Forelimb muscle (tissue), 1 donor: ENCODE measurements at regions not wholly inside any gene's neighbourhood (a gene's known extent, or its start where the extent isn't known, plus 50 kb on each side); places are given as distances from the start of the nearest gene placed in this dataset.

Experiments used
- DNase-seq: peaks from one replicate; pipeline ENCODE4 v3.0.0-alpha.2; 2013; ENCODE audit warnings: low read depth

DNA sequence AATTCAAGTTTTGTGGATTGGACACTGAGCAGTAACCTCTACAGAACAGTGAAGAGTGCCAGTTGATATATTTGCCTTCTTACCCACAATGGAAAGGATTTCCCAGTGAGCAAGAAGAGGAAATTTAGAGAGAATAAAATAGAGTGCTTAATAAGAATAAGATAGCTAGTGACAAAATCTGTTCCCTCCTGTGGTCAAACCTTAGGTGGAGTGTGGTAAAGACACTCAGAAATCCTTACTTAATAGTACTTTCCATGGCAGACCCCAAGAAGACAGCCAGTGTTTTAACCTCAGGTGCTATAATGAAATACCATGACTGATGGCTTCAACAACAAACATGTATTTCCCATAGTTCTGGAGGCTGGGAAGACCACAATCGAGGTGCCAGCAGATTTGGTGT lies 108.4 kb upstream of the TNFAIP3 start:
- no peak for DNase-seq

DNA sequence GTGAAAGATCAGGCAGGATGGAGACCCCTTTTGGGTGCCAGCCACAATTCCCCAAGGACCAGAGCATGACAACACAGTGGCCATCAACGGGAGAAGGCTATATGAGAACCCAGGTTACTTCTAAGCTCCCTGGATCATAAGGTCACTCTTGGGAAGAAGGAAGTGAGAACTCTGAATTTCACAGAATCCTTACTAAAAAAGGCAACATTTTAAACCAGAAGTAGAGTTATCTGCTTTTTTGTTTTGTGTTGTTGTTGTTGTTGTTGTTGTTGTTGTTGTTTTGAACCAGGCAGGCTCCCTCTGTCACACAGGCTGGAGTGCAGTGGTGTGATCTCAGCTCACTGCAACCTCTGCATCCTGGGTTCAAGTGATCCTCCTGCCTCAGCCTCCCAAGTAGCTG lies 107.4 kb upstream of the TNFAIP3 start:
- no peak for DNase-seq

DNA sequence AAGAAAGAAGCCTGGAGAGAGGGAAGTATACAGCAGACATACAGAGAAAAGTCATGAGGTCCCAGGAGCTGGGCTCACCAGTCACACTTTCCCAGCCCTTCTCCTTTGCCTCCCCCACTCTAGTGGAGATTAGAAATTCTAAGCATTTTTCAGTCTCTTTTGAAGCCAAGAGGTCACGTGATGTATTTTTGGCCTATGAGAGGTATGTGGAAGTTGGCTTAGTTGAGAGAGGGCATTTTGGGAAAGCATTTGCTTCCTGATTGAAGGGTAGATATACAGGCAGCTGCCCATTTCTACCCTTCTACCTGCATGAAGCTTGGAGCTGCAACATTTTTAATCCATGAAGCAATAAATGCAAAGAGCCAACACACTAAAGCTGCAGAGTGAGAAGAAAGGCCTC lies 106.0 kb upstream of the TNFAIP3 start:
- no peak for DNase-seq

DNA sequence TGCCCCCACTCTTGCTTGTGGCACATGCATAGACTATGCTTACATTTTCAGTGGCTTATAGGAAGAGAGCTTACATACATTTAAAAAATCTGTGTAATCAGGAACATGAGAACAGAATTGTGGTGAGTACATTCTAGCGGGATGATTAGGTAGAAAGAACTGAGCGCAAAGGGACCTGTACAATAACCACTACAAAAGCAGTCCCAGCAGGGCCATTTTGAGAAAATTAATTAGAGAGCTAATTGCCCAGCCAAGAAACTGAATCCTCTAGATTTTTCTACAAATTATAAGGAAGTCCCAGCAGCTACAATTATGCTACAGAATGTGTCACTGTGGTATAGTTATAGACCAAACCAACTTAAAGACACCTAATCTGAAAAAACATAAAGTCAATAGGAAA lies 105.6 kb upstream of the TNFAIP3 start:
- no peak for DNase-seq

DNA sequence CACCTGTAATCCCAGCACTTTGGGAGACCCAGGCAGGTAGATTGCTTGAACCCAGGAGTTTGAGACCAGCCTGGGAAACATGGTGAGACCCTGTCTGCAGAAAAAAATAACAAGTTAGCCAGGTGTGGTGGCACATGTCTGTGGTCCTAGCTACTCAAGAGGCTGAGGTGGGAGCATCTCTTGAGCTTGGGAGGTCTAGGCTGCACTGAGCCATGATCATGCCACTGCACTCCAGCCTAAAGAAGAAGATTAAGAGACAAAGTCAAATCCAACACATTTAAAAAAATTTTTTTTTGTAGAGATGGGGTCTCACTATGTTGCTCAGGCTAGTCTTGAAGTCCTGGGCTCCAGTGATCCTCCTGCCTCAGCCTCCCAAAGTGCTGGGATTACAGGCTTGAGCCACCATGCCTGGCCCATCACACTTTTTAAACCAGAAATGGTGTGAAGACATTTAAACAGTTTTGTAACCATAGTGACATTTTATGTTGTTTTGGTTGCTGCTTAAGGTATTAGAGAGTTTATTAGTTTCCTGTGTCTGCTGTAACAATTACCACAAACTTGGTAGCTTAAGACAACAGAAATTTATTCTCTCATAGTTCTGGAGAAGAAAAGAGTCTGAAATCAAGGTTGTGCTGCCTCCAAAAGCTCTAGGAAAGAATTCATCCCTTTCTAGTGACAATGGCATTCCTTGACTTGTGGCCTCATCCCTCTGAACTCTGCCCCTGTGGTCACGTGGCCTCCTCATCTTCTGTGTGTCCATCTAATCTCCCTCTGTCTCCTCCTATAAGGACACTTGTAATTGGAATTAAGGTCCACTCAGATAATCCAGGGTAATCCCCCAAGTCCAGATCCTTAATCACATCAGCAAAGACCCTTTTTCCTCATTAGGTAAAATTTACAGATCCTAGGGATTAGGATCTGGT lies 104.6 kb upstream of the TNFAIP3 start:
- no peak for DNase-seq

DNA sequence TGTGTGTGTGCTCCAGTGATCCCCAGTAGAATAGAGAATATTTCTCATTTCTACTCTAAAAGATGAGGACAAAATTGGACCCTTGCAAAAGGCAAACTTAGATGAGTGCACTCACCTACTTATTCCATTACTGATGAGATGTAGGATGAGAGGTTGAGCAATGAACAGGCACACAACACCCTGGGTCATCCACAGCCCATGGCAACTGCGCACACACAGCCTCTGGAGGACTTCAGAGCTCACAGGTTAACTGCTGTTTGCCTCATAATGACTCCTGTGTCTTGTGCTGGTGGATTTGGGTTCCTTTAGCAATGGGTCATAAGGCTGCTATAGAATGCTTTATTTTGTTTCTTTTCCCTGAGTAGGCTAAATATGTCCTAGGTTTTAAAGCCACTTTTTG lies 103.6 kb upstream of the TNFAIP3 start:
- DNase-seq: no peak

DNA sequence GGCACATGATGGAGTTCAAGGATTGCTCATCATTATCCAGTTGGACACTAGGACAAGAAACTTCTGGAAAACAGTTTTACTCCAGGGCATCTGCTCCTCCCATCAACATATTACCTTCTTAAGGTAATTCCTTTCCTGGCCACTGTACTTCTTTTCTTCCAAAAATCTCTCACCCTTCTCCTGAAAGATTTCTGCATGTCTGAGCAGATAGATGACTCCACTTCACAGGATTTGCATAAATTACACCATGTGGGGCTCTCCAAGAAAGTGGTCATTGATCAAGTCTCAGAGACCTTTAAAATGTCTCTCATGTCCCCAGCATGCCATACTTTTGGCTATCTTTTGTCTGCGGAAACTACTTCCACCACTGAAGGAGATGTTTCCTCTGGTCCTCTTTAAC lies 103.2 kb upstream of the TNFAIP3 start:
- no peak for DNase-seq

DNA sequence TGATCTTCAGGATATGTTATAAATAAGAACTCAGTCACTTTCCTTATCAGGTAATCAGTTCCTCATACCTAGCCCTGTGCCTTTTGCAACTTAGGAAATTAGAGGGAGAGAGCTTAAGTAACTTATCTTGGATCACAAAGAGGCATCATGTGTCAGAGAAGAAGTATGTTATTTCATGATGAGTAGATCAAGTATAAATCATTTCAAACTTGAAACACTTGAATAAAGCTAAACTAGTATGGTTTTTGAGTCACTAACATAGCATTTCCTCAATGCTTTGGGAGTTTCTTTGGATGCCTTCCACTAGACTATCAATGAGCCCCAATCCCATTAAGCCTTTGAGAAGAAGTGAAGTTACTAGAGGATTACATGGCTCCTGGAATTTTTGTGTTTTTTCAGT lies 102.6 kb upstream of the TNFAIP3 start:
- no peak for DNase-seq

DNA sequence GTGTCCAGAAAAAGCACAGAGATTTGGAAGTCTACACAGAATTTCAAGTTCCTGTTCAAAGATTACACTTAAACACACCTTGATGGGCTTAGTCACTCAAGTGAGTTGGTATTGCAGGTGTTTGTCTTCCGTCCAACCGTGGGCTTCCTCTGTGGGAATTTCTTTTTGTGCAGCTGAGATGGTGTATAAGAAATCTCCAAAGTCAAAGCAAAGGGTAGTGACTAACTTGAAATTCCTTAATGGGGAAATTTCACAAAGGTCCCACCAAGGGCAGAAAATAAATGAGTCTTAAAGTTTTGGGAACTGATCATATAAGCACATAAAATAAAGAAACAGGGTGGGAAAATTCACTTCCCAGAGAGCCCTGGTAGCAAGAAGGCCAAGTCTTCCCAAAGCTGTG lies 102.0 kb upstream of the TNFAIP3 start:
- no peak for DNase-seq

DNA sequence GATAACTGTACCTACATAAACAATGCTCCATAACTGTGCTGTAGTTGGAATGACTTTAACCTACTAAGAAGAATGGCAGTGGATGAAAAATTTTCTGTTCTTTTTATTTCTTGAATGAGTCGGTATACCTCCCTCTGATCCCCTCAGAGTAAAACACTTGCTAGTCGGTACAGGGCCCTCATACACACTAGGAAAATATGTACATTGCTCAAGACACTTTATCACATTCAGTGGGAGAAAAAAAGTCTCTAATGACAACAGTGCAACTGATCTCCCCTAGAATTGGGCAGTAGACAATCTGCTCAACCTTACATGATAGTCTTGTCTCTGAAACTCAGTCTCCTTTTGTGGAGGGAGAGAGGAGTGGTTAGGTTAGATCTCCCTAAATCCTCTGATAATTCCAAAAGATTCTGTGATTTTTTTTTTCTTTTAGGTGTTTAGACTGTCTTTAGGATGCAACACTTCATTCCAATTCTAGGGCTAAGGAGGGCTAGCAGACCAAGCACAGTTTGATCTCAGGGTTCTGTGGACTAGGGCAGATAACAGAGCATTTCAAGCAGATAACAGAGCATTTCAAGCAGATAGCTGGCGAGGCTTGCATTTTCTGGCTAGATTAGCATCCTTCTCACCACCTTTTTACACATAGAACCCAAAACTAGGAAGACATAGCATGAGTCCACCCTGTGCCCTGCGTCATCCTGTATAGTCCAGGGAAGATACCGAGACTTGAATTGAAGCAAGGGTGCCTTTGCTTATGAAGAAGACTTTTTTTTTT lies 100.3 kb upstream of the TNFAIP3 start:
- no peak for DNase-seq

DNA sequence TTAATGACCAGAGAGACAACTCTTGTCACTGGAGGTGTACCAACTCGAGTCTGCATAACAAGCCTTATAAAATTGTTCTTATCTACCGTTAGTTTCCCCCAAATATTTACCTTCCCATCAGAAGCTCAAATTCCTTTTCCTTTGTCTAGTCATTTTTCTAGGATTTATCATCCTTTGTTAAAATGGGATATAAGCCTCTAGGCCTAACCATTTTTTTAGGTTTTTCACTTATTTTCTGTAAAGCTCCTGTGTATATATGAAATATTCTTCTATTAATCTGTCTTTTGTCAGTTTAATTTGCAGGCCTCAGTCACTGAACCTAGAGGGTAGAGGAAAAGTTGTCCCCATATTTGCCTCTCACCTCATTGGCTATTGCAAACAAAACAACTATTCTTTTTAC lies 99.6 kb upstream of the TNFAIP3 start:
- no peak for DNase-seq

DNA sequence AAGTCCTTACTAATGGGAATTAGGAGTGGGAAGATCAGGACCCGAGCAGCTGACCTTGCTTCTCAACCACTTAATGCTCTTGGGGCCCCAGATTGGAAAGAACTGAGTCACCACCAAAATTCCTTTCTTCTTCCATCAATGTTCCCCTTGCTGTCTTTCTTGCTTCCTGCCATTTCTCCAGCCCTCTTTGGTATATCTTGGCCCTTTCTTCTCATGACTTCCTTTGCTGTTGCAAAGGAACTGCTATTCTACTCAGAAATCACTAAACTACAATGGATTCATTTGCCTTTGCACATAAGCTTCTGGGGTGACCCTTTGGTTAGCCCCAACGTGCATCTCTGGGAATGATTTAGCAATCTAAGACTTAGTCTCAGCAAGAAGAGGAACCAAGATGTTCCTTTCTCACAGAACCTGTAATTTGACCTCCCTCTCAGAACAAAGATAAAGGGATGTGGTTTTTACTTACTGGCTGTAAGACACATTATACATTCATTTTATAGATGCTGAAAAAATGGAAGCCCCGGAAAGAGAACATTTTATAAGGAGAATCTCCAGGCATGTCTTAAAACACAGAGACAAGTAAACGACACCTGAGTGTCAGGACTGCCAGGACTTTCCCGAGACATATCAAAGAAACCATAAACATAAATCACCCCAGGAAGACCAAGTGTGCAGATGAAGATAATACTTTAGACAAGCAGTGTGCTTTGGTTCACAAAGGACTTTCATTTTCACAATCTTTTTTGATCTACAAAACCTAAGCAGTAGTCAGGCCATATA lies 99.0 kb upstream of the TNFAIP3 start:
- DNase-seq: no peak

DNA sequence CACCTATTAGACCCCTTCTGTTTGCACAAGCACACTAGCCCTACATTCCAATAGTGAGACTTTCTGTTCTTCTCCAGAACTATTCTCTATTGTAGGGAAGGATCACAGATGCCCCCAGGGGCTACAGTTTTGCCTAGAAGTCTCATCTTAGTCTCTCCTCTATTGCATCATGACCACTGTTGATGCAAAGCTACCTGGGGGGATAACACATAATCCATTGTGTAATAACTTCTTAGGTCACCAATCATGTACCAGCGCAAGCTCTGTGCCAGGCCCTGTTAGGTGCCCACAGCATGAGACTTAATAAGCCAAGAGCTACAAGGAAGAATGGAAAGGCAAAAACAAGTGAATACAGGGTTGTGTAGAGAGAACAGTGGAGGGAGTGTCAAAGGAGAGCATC lies 98.1 kb upstream of the TNFAIP3 start:
- DNase-seq: no peak

DNA sequence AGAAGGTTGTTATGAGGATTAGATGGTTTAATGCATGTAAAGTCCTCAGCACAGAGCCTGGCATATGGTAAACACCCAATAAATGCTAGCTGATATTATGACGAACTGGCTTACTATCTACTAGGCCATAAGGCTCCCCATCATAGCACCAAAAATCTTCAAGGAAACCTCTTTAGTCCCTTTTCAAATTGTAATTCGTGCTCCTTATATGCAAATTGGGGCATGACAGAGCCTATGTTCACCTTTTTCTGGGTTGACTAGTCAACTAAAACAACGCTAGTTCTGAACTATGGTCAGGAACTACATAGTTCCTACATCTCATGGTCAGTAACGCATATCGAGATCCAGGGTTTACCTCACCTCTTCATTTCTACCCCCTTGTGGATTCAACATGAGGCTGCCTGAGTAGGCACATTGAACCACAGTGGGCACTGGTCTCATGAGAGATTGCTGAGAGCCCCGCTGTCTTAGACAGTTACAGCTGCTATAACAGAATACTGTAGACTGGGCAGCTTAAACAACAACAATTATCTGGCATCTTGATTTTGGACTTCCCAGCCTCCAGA lies 97.2 kb upstream of the TNFAIP3 start:
- DNase-seq: no peak

DNA sequence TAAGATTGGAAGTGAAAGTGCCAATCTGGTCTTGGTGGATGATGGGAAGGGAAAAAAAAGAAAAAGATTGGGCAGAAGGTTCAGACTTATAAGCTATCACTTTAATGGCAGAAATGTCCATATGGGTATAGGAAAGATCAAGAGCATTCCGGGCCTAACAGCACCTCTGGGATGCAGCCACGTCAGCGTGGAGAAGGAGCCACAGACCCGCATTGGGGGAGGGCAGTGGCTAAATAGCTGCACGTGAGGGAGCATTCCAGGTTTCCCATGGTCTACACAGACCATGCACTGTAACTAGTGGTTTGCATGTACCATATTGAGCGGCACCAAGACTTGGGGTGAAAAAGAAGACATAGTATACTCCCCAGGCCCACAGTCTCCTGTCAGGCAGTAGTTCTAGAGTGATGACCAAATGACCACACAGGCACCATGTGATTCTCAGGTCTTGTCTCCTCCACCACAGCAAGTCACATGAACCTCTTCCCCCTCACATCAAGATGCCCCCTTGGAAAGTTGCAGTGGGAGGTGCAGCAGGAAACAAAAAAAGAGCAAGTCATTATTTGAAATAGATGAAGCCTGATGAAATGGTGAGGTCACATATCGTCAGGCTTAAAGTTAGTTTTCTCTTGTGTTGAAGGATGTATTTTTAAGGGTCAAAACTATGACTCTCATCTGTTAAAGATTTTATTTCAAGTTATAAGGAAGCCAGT lies 94.4 kb upstream of the TNFAIP3 start:
- no peak for DNase-seq

DNA sequence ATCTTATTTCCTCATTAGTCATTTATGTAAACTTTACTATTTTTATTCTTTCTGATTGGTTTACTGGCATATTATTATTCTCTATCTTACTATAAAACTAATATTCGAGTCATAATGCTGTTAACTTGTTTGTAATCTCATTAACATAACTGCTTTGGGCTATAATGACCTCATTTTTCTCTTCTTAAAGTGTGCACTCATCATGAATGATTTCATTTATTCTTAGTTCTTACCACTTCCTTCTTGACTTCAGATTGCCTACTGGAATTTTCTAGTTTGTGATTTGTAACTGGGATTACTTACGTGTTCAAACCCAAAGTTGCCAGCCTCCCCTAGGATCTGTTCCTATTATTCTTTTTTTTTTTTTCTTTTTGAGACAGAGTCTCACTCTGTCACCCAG lies 91.8 kb upstream of the TNFAIP3 start:
- no peak for DNase-seq

DNA sequence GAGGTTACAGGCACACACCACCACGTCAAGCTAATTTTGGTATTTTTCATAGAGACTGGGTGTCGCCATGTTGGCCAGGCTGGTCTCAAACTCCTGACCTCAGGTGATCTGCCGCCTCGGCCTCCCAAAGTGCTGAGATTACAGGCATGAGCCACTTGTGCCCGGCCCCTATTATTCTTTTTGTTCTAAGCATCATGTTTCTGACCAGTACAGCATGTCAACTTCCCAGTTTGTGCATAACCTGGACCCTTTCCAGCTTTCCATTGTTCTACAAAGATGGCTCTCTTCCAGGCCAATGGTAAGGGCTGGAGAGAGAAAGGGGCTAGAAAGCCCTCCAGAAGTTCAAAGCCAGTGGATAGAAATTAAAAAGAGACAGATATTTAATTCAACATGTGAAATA lies 91.3 kb upstream of the TNFAIP3 start:
- DNase-seq: no peak

DNA sequence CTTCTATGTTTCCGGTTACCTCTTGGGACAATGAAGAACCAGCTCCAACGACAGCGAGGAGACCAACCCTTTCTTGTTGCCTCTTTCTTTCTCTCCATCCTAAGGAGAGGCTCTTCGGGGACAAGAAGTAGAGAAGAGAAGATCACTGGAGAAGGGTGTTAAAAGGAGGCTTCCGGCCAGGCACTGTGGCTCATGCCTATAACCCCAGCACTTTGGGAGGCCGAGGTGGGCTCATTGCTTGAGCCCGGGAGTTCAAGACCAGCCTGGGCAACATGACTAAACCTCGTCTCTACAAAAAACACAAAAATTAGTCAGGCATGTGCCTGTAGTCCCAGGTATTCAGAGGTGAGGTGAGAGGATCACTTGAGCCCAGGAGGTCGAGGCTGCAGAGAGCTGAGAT lies 90.8 kb upstream of the TNFAIP3 start:
- DNase-seq: no peak

DNA sequence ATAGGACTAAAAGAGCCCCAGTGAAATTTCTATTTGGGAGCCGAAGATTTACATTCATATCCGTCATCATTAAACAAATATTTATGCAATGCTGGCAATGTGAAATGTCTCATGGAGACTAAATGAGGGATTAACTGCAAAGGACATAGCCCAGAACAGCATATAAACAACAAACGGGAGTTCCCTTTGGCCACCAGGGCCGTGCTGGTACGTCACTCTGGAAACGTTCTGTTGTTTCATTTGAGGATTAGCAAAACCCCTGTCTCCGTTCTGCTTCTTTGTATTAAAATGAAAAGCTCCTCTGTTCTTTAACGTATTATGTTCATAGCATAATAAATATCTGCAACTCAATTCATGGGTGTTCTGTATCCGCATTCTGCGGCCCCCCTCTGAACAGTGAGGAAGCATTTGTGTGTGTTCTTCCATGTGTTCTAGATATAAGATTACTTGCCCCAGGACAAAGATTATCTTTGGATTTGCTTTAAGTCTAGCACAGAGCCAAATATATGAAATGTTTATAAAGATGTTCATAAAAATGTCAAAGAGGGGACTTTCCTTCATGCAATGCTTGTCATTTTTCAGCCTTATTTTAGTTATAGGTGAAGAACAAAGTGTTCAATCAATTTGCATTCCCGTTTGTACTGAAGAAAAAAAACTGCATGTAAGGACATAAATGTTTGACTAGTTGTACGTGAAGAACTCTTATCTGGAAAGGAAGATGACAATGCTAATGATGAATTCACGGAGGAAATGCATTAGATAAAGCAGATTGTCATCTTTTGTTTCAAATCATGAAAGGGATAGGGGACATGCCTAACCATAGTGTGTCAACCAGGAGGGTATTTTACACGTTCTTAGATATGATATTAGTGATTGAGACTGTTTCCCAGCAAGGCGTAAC lies 90.0 kb upstream of the TNFAIP3 start:
- no peak for DNase-seq

DNA sequence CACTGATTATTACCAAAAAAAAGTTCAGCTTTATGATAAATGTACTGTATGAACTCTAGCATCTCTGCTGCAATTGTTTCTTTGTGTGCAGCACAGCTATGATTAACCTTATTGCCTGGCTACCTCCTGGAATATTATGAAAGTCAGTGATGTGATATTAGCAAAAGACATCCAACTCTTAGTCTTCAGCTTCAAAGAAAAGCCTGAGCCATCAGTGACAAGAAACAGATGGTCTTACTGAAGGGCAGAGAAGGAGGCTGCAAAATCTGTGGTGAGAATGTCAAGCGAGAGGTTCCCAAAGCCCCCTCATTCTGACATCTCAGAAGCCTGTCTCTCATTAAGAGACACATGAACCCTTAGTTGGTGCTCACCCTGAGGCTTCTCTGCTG lies 89.4 kb upstream of the TNFAIP3 start:
- no peak for DNase-seq
